HPDE6-E6E7 (cell line): ENCODE measurements at regions not wholly inside any gene's neighbourhood (a gene's known extent, or its start where the extent isn't known, plus 50 kb on each side); places are given as distances from the start of the nearest gene placed in this dataset.

Source experiments
- DNase-seq: peaks from one replicate; pipeline ENCODE4 v3.0.0; 2011; ENCODE audit warnings: missing footprints; ENCODE audit errors: extremely low spot score

DNA sequence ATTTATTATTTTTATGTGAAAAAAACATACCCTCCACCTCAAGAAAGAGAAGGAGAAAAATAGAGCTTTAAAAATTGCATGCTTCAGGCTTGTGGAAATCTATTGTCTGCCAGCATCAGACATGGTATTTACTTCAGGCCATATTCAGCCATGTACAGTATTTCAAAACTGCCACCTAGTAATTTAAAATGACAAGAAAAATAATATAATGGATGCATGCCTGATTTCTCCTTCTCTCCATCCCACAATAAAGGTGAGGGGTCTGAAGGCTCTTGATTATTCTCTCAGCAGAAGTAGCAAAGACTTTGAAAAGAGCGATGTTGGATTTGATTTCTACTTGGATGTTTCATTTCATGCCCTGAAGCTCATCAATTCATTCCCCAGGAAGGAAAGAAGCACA, 250.7 kb downstream of the TBC1D4 start:
- no peak for DNase-seq

DNA sequence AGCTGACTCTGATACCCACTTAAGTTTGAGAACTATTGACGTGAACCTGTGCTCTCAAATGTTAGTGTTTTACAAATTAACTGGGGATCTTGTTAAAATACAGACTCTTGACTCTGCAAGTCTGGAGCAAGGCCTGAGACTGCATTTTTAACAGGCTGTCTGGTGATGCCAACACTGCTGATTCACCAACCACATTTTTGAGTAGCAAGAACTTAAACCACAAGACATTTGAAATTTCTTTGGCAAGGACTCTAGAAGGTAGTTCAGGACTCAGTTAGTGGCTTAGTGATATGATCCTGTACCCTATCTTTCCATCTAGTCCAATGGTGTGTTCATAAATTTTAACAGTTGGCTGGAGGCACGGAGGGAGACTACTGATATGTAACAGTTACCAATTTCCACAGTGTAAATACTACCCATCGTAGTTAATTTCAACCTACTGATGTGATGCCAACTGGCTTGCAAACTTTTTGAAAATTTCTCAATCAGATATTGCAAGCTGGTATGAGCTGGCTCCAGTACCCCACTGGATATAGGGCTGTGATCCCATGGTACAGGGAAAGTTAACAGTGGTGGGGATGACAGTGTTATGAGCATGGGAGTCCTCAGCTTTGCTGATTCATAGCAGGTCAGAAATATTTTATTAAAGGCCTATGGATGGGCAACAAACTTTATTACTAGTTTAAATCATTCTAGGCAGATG, 255.1 kb downstream of the TBC1D4 start:
- no peak for DNase-seq

DNA sequence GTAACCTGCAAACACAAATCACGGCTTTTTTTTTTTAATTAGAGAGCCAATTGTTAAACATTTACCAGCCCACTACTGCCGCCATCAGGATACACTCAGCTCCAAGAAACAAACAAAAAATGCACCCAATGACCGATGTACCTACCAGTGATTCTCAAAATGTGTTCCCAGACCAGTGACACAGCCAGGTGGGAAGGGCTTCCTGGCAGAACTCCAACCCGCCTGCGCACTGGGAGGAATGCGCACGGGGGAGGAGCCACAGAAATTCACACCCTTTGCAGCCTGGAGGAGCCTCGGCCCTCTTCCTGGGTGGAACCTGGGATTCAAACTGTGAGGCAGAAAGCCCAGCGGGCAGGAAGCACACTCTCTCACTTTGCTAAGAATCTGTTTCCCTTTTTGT, 255.9 kb downstream of the TBC1D4 start:
- DNase-seq: no peak

DNA sequence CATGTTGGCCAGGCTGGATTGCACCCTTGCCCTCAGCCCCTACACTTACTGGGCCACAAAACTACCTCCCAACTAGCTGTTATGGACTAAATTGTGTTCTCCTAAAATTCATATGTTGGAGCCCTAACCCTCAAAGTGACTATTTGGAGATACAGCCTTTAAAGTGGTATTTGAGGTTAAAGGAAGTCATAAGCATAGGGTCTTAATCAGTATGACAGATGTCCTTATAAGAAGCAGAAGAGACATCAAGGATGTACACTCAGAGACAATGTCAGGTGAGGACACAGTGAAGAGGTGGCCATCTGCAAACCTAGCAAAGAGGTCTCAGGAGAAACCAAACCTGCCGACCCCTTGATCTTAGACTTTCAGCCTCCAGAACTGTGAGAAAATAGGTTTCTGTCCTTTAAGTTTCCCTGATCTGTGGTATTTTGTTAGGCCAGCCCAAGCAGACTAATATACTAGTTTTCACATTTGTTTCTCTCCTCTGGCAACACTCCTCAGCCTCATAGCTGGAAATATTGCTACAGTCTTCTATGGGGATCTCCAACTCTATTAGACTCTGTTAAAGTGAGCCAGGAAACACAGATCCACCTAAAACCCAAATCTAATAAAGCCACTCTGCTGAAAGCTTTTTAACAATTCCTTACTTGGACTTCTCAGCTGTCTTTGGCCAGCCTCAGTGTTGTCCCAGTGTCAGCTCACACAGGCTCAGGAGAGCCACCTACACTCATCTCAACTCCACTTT, 256.5 kb downstream of the TBC1D4 start:
- DNase-seq: no peak

DNA sequence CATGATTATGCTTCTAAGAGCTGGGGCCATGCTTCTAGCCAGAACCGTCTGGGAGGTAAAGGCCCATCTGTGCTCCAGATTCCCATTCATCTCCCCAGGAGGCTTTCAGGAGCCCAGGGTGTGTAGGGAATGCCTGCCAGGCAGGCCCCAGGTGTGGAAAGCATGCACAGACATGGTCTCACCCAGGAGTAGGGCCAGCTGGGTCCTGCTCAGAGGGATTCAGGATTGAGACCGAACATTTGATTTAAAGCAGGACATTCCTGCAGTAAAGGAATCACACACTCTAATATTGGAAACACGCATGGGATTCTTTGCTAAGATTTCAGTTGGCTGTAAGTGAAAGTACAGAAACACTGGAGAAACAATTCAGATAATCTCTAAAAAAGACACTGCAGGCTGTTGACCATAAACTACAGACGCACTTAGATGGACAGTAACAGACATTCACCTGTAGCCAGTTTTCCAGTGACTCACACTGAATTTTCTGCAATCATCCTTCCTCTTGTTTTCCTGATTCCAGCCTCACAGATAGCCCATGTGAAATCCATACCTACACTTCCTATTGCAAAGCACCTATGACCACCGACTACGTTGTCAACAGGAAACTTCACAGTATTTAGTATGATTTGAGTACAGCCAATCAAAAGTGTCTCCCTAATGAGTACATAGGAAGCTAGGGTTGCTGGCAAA, 257.8 kb downstream of the TBC1D4 start:
- no peak for DNase-seq

DNA sequence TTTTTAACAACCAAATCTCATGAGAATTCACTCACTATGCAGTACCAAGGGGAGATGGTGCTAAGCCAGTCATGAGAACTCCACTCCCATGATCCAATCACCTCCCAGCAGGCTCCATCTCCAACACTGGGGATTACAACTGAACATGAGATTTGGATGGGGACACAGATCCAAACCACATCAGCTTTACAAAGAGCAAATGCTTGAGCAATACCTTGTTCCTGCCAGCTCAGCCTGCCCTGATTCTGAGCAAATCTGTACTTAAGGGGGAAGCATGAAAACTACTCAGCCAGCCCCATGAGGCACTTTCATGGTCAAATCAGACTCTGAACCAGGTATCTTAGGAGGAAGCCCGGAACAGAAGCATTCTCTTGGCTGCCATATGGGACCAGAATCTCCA, 259.9 kb downstream of the TBC1D4 start:
- no peak for DNase-seq

DNA sequence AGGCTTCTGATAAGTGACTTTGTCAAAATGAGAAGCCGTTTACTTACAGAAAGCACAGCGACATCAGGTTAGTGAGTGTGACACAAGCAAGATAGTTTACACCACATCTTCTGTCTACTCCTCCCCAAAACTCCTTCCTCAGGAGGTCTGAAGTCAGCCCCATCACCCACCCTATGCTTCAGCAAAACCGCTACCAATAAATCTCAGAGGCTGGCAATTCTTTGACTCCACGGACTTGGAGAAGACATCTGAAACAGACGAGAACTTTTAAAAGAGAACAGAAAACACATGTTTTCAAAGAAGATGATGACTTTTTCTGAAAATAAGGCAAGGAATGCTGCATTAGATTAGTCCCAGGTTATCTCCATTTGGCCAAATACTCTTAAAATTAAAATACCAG, 261.1 kb downstream of the TBC1D4 start:
- DNase-seq: no peak

DNA sequence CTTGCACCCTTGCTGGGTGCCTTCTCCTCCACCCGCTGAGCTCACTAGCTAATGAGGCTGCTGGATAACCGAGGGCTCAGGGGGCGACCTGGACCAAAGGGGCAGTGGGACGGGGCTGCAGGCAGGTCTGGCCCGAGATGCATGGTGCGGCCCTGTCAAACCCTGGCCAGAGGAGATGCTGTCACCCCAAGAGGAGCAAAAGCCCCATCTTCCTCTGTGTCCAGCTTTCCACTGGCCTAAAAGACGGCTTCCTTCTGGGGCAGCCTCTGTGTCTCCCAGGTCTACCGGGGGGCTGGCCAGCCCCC, 261.8 kb downstream of the TBC1D4 start:
- no peak for DNase-seq

DNA sequence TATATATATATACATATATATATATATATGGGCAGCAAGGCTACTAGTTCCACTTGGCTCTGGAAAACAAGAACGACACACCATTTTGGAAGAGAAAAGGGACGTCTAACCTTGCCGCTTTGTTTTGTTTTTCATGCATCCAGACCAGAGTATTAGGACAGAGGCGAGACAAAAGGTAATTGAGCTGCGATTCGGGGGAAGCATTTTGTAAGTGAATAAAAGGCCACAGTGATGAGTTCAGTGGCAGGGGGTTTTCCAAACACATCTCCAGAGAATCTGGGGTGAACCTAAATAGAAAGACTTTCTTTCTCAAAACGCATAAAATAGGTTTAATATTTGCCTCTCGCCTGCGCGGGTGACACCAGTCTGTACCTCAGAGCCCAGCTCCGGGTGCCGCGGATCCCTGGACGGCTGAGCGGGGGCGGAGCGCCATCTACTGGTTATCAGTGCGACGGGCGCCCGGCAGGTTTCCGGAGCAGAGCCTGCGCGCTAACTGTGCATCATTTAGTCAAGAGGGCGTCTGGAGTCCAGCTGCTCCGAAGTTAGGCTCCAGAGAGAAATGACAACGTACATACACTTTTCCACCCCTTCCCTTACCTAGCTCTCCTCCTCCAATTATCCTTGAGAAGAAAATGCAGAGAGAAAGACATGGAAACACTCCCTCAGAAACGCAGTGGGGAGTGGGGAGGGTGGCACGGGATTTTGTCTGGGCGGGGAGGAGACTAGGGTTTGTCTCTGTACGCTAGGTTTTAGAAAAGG, 262.3 kb downstream of the TBC1D4 start:
- peak; percentile 85 for DNase-seq

DNA sequence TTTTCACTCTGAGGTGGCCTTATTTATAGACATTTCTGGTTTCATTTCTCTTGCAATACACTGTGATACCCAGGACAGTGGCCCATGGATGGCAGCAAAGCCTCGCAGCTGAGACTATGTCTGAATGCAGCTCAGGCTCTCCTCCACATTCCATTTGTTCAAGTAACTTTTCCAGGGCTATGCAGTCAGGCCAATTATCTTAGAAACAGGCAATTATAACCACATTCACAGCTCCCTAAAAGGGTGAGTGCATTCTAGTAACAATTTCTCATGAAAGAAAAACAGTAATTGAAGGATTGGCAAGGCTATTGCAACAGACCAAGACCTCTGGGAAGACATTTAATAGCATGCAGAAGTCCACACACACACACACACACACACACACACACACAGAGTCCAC, 264.0 kb downstream of the TBC1D4 start:
- no peak for DNase-seq

DNA sequence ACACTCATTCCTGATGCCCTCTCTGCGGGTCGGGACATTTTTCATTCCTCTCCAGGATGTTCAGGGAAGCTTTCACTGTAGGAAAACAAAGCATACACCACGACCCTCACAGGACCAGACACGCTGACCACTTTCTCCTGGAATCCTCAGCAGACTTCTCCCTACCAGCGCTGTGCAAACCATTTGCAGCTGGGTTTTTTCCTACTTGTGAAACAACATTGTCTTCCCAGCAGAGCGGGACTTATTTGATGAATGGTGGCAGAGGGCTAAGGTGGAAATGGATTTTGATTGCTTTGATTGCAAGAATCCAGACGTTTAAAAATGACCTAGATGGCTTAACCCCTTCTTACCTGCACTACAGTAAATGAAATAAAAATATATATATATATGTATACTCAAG, 265.9 kb downstream of the TBC1D4 start:
- DNase-seq: no peak

DNA sequence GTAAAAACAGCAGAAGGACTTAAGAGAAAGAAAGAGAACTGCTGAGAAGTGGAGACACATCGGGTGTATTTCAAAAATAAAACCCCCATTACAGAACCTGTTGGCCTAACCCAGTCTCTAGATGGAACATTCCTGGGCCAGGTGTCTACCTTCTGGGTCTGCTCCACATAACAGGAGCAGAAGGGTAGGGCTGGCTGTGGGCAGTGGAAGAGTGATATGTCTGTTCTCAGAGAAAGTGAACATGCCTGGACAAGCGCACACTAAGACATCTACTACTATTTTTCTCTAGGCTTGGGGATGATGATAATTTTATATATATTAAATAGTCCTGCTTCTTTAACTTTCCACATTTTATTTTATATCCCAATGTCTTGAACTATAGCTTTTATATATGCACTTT, 267.1 kb downstream of the TBC1D4 start:
- no peak for DNase-seq

DNA sequence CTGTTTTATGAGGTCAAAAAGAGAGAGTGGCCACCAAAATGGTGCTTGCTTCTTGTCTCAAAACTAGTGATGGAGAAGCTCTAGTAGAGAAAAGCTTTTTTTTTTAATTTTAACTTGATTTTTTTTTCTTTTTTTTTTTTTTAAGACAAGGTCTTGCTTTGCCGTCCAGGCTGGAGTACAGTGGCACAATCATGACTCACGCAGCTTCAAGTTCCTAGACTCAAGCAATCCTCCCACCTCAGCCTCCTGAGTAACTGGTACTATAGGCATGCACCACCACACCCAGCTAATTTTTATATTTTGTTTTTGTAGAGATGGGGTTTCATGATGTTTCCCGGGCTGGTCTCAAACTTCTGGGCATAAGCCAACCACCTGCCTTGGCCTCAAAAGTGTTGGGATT, 279.0 kb downstream of the TBC1D4 start:
- no peak for DNase-seq

DNA sequence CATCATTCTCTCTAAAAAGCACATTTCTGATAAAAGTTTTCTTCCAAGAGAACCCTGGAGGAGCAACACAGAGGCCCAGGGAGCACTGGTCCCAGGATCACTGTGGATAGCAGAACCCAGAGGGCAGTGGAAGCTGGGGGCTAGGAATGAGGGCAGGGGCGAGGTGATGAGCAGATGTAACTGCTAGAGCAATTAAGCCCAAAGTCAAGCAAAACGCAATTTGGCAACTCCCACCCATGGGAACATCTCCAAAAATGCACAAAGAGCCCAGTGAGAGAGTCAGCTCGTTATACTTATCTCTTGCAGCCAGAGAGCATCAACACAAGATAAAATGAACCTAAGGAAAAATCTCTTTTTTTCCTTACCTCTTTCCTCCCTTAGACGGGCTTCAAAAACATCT, 284.2 kb downstream of the TBC1D4 start:
- no peak for DNase-seq

DNA sequence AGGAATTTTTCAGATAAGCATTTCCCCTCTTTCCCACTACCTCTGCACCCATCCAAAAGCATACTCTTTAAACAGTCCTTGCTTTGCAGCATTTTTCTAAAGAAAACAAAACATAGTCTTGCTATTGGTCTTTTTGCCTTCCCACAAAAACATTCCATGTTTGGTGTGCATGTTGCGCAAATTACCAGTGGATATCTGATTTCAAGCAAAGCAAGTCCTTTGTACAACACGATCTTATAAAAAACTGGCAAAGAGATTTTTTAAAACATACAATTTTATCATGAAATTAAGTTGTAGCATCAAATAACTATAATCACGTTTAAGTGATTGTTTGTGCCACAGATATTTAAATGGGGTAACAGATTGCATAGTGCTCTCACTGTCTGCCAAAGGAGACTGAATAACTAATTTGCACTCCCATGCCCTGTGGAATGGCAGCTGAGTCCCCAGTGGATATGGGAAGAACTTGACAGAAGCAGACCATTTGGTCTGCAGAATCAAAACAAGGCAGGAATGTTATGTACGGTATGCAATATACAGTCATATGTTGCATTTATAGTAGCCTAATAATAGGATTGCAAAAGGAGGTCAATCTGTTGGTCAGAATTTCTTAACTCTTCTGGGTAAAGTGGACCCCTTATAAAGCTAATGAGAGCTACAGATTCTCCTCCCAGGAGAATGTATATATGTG, 285.7 kb downstream of the TBC1D4 start:
- no peak for DNase-seq

DNA sequence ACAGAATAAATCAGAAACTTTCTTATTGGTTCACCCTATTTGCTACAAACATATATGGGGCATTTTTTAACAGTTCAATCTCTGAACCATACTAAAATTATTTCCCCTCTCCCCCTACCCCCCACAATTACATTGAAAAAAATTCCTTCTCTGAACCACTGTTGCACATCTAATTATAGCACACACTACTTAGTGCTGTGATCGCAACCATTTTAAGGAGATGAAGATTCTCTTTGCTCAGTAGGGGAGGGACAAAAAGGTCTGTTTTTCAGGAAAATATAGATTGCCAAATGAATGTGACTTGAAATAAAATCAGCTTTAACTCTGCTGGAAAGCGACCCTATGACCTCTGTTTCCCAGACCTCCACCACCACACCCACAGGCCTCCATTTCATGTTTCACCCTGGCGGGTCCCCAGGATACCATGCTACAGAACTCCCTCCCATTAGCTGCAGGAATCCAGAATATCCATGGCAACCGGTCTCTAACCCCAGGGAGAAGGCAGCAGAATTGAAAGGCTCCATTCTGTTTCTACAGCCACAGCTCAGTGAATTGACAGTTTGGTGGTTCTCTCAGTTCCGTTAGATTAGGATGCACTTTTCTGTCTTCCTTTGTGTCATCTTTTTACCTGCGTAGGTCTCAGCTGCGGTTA, 286.3 kb downstream of the TBC1D4 start:
- DNase-seq: no peak

DNA sequence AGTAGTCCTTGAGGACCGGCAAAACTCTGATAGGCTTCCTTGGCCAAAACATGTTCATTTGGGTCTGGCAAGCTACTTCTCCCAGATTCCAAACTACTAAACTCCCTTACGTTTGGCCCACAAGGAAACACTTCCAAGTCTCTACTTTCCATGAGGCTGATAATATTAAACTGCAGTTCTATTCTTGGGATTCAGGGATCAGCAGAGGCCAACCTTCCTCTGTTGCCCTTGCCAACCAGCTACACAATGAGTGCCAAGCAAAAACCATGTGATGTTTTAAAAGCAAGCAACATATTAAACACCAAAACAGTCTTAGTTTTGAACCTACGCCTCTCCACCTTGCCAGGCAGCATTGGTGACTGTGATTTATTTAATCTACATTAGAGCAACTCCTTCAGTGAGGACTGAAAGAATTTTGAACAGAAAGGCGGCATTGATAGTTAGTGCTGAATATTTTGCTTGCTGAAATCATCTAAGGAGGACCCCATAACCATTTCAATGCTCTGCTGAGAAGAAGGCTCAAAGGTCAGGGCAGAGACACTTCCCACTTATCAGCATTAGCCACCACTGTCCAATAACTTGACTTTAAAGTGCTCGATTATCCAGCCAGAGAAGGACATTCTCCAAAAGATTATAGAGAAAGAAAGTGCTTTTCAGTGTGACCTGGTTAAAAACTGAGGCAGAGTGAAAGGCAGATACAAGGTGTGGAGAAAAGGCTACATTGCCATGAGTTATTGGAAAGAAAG, 287.1 kb downstream of the TBC1D4 start:
- DNase-seq: no peak

DNA sequence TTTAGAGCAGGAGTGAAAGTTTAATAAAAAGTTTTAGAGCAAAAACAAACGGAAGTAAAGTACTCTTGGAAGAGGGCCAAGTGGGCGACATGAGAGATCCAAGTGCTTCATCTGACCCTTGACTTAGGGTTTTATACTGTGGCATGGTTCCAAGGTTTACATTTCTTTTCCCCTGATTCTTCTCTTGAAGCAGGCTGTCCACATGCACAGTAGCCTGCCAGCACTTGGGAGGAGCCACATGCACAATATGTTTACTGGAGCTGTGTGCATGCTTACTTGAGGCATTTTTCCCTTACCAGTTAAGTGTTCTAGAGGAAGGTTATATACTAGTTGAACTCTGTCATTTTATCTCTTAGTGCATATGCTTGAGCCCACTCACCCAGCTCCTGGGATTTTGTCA, 295.6 kb downstream of the TBC1D4 start:
- no peak for DNase-seq

DNA sequence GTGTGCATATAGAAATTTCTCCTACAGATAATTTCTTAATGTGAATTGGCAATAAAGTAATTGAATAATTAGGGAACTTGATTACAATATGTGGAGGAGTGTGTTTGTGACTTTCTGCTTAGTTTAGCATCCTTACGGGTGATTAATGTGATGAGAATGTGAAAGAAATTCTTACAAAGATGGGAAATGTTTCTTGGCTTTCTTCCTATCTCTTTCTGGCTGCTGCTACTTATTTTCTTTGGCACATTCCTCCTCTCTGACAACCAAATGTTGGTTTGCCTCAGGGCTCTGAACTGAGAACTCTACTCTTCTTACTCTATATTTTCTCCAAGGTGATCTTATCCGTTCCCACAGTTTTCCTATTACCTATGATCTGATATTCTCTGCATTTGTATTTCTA, 300.1 kb downstream of the TBC1D4 start:
- DNase-seq: no peak

DNA sequence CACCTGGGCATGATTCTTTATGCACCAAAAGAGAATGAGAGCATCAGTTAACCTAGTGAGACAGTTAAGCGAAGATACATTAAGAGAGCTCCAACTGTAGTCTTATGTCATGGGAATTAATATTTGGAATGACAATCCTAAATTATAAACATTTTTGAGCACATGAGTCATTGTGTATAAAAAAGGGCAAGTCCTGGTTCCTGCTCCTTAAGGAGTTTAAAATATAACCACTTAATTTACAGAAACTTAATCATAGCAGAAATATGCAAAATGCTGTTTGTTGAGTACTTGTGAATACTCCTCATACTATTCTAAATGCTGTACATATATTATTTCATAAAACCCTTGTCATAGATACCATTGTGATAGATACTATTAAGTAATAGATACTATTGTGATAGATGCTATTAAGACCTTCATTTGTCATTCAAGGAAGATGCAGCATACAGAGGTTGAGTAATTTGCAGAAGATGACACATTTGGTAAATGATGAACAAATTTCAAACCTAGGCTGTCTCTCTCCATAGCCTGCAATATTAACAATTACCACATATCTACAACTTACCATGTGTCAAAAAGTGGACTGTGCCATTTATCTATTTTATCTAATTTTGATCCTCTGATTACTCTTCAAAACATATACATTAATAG, 301.0 kb downstream of the TBC1D4 start:
- no peak for DNase-seq
